ENCODE measurements at regions not wholly inside any gene's neighbourhood (a gene's known extent, or its start where the extent isn't known, plus 50 kb on each side); places are given as distances from the start of the nearest gene placed in this dataset.

GRCh38 chr12:13834241-13834640 is 147.2 kb downstream of the GRIN2B start:
- Histone ChIP-seq H3K9ac (ENCODE audit: low read length in 3 of 3) (no peak overlapping the region), H3K4me1 (ENCODE audit: control insufficient read depth in 2 of 3, insufficient read depth in 2 of 3, low read depth in 1 of 3, low read length in 3 of 3) (no peaks in the 10 kb centered on the region), H3K36me3 (ENCODE audit: control insufficient read depth in 2 of 3, insufficient read depth in 3 of 3, low read length in 3 of 3) (no peaks in the 10 kb centered on the region), H3K27me3 (ENCODE audit: control insufficient read depth, insufficient read depth, low read length) (no peaks in the 10 kb centered on the region), H3K27ac (ENCODE audit: low read depth in 2 of 2, low read length in 2 of 2) (no peak overlapping the region), H3K4me3 (ENCODE audit: low read length in 3 of 3) (no peak overlapping the region), H3K9me3 (ENCODE audit: control insufficient read depth in 2 of 3, insufficient read depth in 1 of 3, low read length in 3 of 3) (no peaks in the 10 kb centered on the region)
- intact Hi-C loops (cut with DNase I): no loop called here
- DNase-seq: no peak
- no peak for FAIRE-seq
- TF ChIP-seq CTCF (IDR thresholded peaks at IDR 0.05; ENCODE audit: borderline replicate concordance, extremely low read depth, insufficient read depth): no peak

GRCh38 chr12:13817131-13817530 is 164.3 kb downstream of the GRIN2B start:
- no peak for TF ChIP-seq CTCF (IDR thresholded peaks at IDR 0.05; ENCODE audit: borderline replicate concordance, extremely low read depth, insufficient read depth)
- DNase-seq: peak in 2 of 5 donors; percentile 28 to 44
- H3K36me3 ChIP-seq (ENCODE audit: control insufficient read depth in 2 of 3, insufficient read depth in 3 of 3, low read length in 3 of 3): no peaks in the 10 kb centered on the region
- no peak overlapping the region for H3K9ac ChIP-seq (ENCODE audit: low read length in 3 of 3)
- no peak overlapping the region for H3K4me3 ChIP-seq (ENCODE audit: low read length in 3 of 3)
- no peak for FAIRE-seq
- no peaks in the 10 kb centered on the region for H3K9me3 ChIP-seq (ENCODE audit: control insufficient read depth in 2 of 3, insufficient read depth in 1 of 3, low read length in 3 of 3)
- no peaks in the 10 kb centered on the region for H3K4me1 ChIP-seq (ENCODE audit: control insufficient read depth in 2 of 3, insufficient read depth in 2 of 3, low read depth in 1 of 3, low read length in 3 of 3)
- intact Hi-C loops (cut with DNase I): no loop called here
- H3K27me3 ChIP-seq (ENCODE audit: control insufficient read depth, insufficient read depth, low read length): no peaks in the 10 kb centered on the region
- H3K27ac ChIP-seq (ENCODE audit: low read depth in 2 of 2, low read length in 2 of 2): no peak overlapping the region

GRCh38 chr12:13816394-13816793 is 165.0 kb downstream of the GRIN2B start:
- Histone ChIP-seq H3K9me3 (ENCODE audit: control insufficient read depth in 2 of 3, insufficient read depth in 1 of 3, low read length in 3 of 3) (no peaks in the 10 kb centered on the region), H3K9ac (ENCODE audit: low read length in 3 of 3) (no peak overlapping the region), H3K27ac (ENCODE audit: low read depth in 2 of 2, low read length in 2 of 2) (no peak overlapping the region), H3K4me3 (ENCODE audit: low read length in 3 of 3) (no peak overlapping the region), H3K36me3 (ENCODE audit: control insufficient read depth in 2 of 3, insufficient read depth in 3 of 3, low read length in 3 of 3) (no peaks in the 10 kb centered on the region), H3K27me3 (ENCODE audit: control insufficient read depth, insufficient read depth, low read length) (no peaks in the 10 kb centered on the region), H3K4me1 (ENCODE audit: control insufficient read depth in 2 of 3, insufficient read depth in 2 of 3, low read depth in 1 of 3, low read length in 3 of 3) (no peaks in the 10 kb centered on the region)
- intact Hi-C loops (cut with DNase I): no loop called here
- TF ChIP-seq CTCF (IDR thresholded peaks at IDR 0.05; ENCODE audit: borderline replicate concordance, extremely low read depth, insufficient read depth): no peak
- DNase-seq (peak in 4 of 5 donors; percentile 60 to 78 (median 71)), FAIRE-seq (no peak)

- DNase-seq: no peak
Observed at GRCh38 chr12:13812168-13812567, 169.2 kb downstream of the GRIN2B start.

More at GRCh38 chr12:13812168-13812567, 169.2 kb downstream of the GRIN2B start:
- no peaks in the 10 kb centered on the region for H3K36me3 ChIP-seq (ENCODE audit: control insufficient read depth in 2 of 3, insufficient read depth in 3 of 3, low read length in 3 of 3)
- H3K9ac ChIP-seq (ENCODE audit: low read length in 3 of 3): no peak overlapping the region
- no peaks in the 10 kb centered on the region for H3K9me3 ChIP-seq (ENCODE audit: control insufficient read depth in 2 of 3, insufficient read depth in 1 of 3, low read length in 3 of 3)
- no peaks in the 10 kb centered on the region for H3K4me1 ChIP-seq (ENCODE audit: control insufficient read depth in 2 of 3, insufficient read depth in 2 of 3, low read depth in 1 of 3, low read length in 3 of 3)
- no peak for TF ChIP-seq CTCF (IDR thresholded peaks at IDR 0.05; ENCODE audit: borderline replicate concordance, extremely low read depth, insufficient read depth)
- no peak for FAIRE-seq
- intact Hi-C loops (cut with DNase I): no loop called here
- no peaks in the 10 kb centered on the region for H3K27me3 ChIP-seq (ENCODE audit: control insufficient read depth, insufficient read depth, low read length)
- H3K27ac ChIP-seq (ENCODE audit: low read depth in 2 of 2, low read length in 2 of 2): no peak overlapping the region
- H3K4me3 ChIP-seq (ENCODE audit: low read length in 3 of 3): no peak overlapping the region
